NCI-H2029 (cell line): ENCODE measurements at regions not wholly inside any gene's neighbourhood (a gene's known extent, or its start where the extent isn't known, plus 50 kb on each side); places are given as distances from the start of the nearest gene placed in this dataset.
"Not testable (repeated sequence)": the region's sequence is repeated elsewhere in the genome, so short reads cannot be mapped to it uniquely, and the experiment has no call there.

ENCODE experiments used
- DNase-seq: peaks from one replicate; lab custom pipeline; 2025; lab: John Stamatoyannopoulos, UW

- no peak for DNase-seq
Measured at GRCh38 chr3:88291486-88291885, 141.7 kb downstream of the C3orf38 start.

GRCh38 chr3:88298189-88298588 is 148.4 kb downstream of the C3orf38 start:
- DNase-seq, result no peak

GRCh38 chr3:88301273-88301995 is 151.7 kb downstream of the C3orf38 start:
- DNase-seq, result no peak

GRCh38 chr3:88301996-88302393 is 152.2 kb downstream of the C3orf38 start:
- DNase-seq, result no peak

GRCh38 chr3:88303331-88303904 is 153.7 kb downstream of the C3orf38 start:
- DNase-seq, result not testable (repeated sequence)

- no peak for DNase-seq
Measured at GRCh38 chr3:88307666-88308065, 157.9 kb downstream of the C3orf38 start.

- DNase-seq, result no peak
Measured at GRCh38 chr3:88311826-88312225, 162.1 kb downstream of the C3orf38 start.

- DNase-seq, result no peak
Measured at GRCh38 chr3:88312256-88312655, 162.5 kb downstream of the C3orf38 start.

- DNase-seq, result no peak
Measured at GRCh38 chr3:88318067-88318466, 168.3 kb downstream of the C3orf38 start.

GRCh38 chr3:88321363-88322050 is 171.7 kb downstream of the C3orf38 start:
- peak; percentile 1 for DNase-seq

GRCh38 chr3:88324788-88325187 is 175.0 kb downstream of the C3orf38 start:
- DNase-seq, result no peak

- no peak for DNase-seq
Measured at GRCh38 chr3:88334187-88334868, 184.6 kb downstream of the C3orf38 start.

- no peak for DNase-seq
Measured at GRCh38 chr3:88336894-88337293, 187.1 kb downstream of the C3orf38 start.

GRCh38 chr3:88343264-88343663 is 193.5 kb downstream of the C3orf38 start:
- DNase-seq, result no peak

- no peak for DNase-seq
Measured at GRCh38 chr3:88346643-88347042, 196.9 kb downstream of the C3orf38 start.

GRCh38 chr3:88362428-88362827 is 212.7 kb downstream of the C3orf38 start:
- no peak for DNase-seq

- DNase-seq, result no peak
Measured at GRCh38 chr3:88364926-88365325, 215.2 kb downstream of the C3orf38 start.

GRCh38 chr3:88369337-88369736 is 219.6 kb downstream of the C3orf38 start:
- DNase-seq, result no peak

GRCh38 chr3:88369767-88370166 is 220.0 kb downstream of the C3orf38 start:
- no peak for DNase-seq

GRCh38 chr3:88385090-88385489 is 235.3 kb downstream of the C3orf38 start:
- DNase-seq, result no peak

GRCh38 chr3:88398581-88398980 is 248.8 kb downstream of the C3orf38 start:
- no peak for DNase-seq

GRCh38 chr3:88403319-88403718 is 253.6 kb downstream of the C3orf38 start:
- no peak for DNase-seq

GRCh38 chr3:88408097-88408496 is 258.3 kb downstream of the C3orf38 start:
- no peak for DNase-seq
